Thyroid gland (tissue), 4 donors: ENCODE measurements at regions not wholly inside any gene's neighbourhood (a gene's known extent, or its start where the extent isn't known, plus 50 kb on each side); places are given as distances from the start of the nearest gene placed in this dataset.

Source experiments
- CTCF ChIP-seq, 6 experiments: fragments of 200-600 bp in 3 of 6; fragments of 450-650 bp in 3 of 6; sonication (generic) in 3 of 6; IDR thresholded peaks; one replicate each; pipeline ENCODE4 v1.5.1; 2016 to 2019; ENCODE audit warnings: antibody characterized with exemption in 6 of 6, mild to moderate bottlenecking in 2 of 6, inconsistent platforms in 1 of 6, moderate library complexity in 1 of 6
- POLR2A ChIP-seq, 2 donors: fragments of 450-650 bp; IDR thresholded peaks; one replicate each; pipeline ENCODE4 v1.6.1; 2017; ENCODE audit warnings: antibody characterized with exemption in 2 of 2, mild to moderate bottlenecking in 2 of 2, moderate library complexity in 1 of 2

GRCh38 chr18:42187611-42188380, 232.8 kb downstream of the PIK3C3 start:
- TF ChIP-seq CTCF (IDR thresholded peaks at IDR 0.05) (no peak), POLR2A (IDR thresholded peaks at IDR 0.05) (no peak)
